ENCODE measurements at regions not wholly inside any gene's neighbourhood (a gene's known extent, or its start where the extent isn't known, plus 50 kb on each side); places are given as distances from the start of the nearest gene placed in this dataset.

DNA sequence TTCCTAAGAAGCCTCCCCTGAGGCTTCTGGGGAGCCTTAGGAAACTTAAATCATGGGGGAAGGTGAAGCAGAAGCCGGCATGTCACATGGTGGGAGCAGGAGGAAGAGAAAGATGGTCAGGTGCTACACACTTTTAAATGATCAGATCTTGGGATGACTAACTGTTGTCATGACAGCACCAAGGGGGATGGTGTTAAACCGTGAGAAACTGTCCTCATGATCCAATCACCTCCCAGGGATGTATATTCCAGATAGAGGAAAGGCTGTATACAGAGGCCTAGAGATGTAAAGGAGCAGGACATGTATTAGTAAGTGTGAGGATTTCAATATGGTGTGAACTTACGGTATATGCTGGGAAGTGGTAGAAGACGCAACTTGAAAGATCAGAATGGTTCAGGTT is 121.1 kb downstream of the CAND1 start:
- Histone ChIP-seq H3K36me3 (ENCODE audit: low read length) (no peaks in the 10 kb centered on the region), H3K9me2 (replicated peaks; ENCODE audit: insufficient read depth, low read length) (no peaks in the 10 kb centered on the region), H3K27me3 (ENCODE audit: low read length) (no peaks in the 10 kb centered on the region), H3K4me3 (ENCODE audit: insufficient read depth, low read length, poor library complexity, severe bottlenecking) (no peak overlapping the region), H3K27ac (ENCODE audit: low read depth, low read length) (no peak overlapping the region), H3K9ac (ENCODE audit: low read length) (no peak overlapping the region), H3K4me2 (ENCODE audit: low read depth, low read length, poor library complexity, severe bottlenecking) (no peak overlapping the region), H3K79me2 (ENCODE audit: insufficient read depth, low read length) (no peaks in the 10 kb centered on the region), H3K9me3 (ENCODE audit: insufficient read depth, low read length) (no peaks in the 10 kb centered on the region), H4K20me1 (ENCODE audit: low read depth, low read length) (no peaks in the 10 kb centered on the region), H2AFZ (ENCODE audit: low read depth, low read length, severe bottlenecking) (no peak overlapping the region), H3F3A (ENCODE audit: insufficient read depth) (no peaks in the 10 kb centered on the region)
- no peak for TF ChIP-seq EZH2phosphoT487 (conservative IDR thresholded peaks at IDR 0.05; ENCODE audit: low read length)
- TF ChIP-seq, protein P1, sequence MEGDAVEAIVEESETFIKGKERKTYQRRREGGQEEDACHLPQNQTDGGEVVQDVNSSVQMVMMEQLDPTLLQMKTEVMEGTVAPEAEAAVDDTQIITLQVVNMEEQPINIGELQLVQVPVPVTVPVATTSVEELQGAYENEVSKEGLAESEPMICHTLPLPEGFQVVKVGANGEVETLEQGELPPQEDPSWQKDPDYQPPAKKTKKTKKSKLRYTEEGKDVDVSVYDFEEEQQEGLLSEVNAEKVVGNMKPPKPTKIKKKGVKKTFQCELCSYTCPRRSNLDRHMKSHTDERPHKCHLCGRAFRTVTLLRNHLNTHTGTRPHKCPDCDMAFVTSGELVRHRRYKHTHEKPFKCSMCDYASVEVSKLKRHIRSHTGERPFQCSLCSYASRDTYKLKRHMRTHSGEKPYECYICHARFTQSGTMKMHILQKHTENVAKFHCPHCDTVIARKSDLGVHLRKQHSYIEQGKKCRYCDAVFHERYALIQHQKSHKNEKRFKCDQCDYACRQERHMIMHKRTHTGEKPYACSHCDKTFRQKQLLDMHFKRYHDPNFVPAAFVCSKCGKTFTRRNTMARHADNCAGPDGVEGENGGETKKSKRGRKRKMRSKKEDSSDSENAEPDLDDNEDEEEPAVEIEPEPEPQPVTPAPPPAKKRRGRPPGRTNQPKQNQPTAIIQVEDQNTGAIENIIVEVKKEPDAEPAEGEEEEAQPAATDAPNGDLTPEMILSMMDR (IDR thresholded peaks at IDR 0.05; ENCODE audit: insufficient read depth, low read length, poor library complexity, severe bottlenecking), result no peak

DNA sequence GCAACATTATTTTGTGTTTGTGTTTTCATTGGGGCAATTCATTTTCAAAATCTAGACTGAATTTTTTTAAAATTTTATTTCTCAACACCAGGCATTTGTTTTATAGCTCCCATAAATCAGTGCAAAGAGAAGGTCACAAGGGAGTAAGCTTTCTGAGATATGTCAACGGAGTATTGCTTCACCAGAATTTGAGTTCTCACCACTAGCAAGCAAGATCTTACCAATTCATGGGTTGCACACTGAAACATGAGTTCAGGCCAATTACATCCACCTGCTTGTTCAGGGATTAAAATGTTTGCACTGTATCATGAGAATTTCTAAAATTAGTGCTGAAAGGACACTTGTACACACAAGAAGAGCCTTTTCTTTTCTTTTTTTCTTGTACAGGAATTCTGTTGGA is 121.9 kb downstream of the CAND1 start:
- no peak for TF ChIP-seq EZH2phosphoT487 (conservative IDR thresholded peaks at IDR 0.05; ENCODE audit: low read length)
- TF ChIP-seq, protein P1 (IDR thresholded peaks at IDR 0.05; ENCODE audit: insufficient read depth, low read length, poor library complexity, severe bottlenecking), result no peak
- no peaks in the 10 kb centered on the region for H3F3A ChIP-seq (ENCODE audit: insufficient read depth)
- H3K27ac ChIP-seq (ENCODE audit: low read depth, low read length), result no peak overlapping the region
- no peaks in the 10 kb centered on the region for H4K20me1 ChIP-seq (ENCODE audit: low read depth, low read length)
- no peaks in the 10 kb centered on the region for H3K9me3 ChIP-seq (ENCODE audit: insufficient read depth, low read length)
- no peak overlapping the region for H3K4me3 ChIP-seq (ENCODE audit: insufficient read depth, low read length, poor library complexity, severe bottlenecking)
- H3K79me2 ChIP-seq (ENCODE audit: insufficient read depth, low read length), result no peaks in the 10 kb centered on the region
- H3K4me2 ChIP-seq (ENCODE audit: low read depth, low read length, poor library complexity, severe bottlenecking), result no peak overlapping the region
- no peak overlapping the region for H3K9ac ChIP-seq (ENCODE audit: low read length)
- no peaks in the 10 kb centered on the region for H3K9me2 ChIP-seq (replicated peaks; ENCODE audit: insufficient read depth, low read length)
- no peaks in the 10 kb centered on the region for H3K27me3 ChIP-seq (ENCODE audit: low read length)
- H2AFZ ChIP-seq (ENCODE audit: low read depth, low read length, severe bottlenecking), result no peak overlapping the region
- no peaks in the 10 kb centered on the region for H3K36me3 ChIP-seq (ENCODE audit: low read length)

DNA sequence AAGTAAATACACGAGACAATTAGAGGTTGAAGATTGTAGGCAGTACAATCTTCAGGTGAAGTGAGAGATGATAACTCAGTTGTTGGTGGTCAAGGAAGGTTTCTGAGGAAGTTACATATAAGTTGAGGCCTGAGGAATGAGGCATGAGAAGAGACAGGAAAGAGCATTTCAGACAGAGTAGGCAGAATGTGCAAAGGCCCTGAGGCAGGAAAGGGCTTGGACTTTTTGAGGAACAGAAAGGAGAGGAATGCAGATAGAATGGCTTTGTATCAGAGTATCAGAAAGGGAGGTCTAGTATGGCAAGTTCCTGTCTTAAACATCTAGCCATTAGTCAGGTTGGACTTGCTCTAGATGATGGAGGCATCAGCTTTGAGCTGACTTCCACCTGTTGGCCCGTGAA is 122.5 kb downstream of the CAND1 start:
- no peaks in the 10 kb centered on the region for H3K27me3 ChIP-seq (ENCODE audit: low read length)
- H3K9me3 ChIP-seq (ENCODE audit: insufficient read depth, low read length), result no peaks in the 10 kb centered on the region
- no peak overlapping the region for H2AFZ ChIP-seq (ENCODE audit: low read depth, low read length, severe bottlenecking)
- no peak overlapping the region for H3K4me3 ChIP-seq (ENCODE audit: insufficient read depth, low read length, poor library complexity, severe bottlenecking)
- no peaks in the 10 kb centered on the region for H3F3A ChIP-seq (ENCODE audit: insufficient read depth)
- no peak for TF ChIP-seq EZH2phosphoT487 (conservative IDR thresholded peaks at IDR 0.05; ENCODE audit: low read length)
- TF ChIP-seq, protein P1 (IDR thresholded peaks at IDR 0.05; ENCODE audit: insufficient read depth, low read length, poor library complexity, severe bottlenecking), result no peak
- H3K27ac ChIP-seq (ENCODE audit: low read depth, low read length), result no peak overlapping the region
- H3K4me2 ChIP-seq (ENCODE audit: low read depth, low read length, poor library complexity, severe bottlenecking), result no peak overlapping the region
- H3K9ac ChIP-seq (ENCODE audit: low read length), result no peak overlapping the region
- H4K20me1 ChIP-seq (ENCODE audit: low read depth, low read length), result no peaks in the 10 kb centered on the region
- no peaks in the 10 kb centered on the region for H3K79me2 ChIP-seq (ENCODE audit: insufficient read depth, low read length)
- no peaks in the 10 kb centered on the region for H3K36me3 ChIP-seq (ENCODE audit: low read length)
- H3K9me2 ChIP-seq (replicated peaks; ENCODE audit: insufficient read depth, low read length), result no peaks in the 10 kb centered on the region
